Mucosa of descending colon (tissue), 3 donors: ENCODE measurements at regions not wholly inside any gene's neighbourhood (a gene's known extent, or its start where the extent isn't known, plus 50 kb on each side); places are given as distances from the start of the nearest gene placed in this dataset.

Source experiments
- ATAC-seq: fragments of 200-7000 bp; cut with Tn5 transposase; one replicate; pipeline ENCODE4 v1.9.1; 2020; ENCODE audit warnings: mild to moderate bottlenecking, moderate library complexity
- DNase-seq, 3 donors: peaks; one replicate each; pipeline ENCODE4 v3.0.0-alpha.2; 2020
- H3K36me3 ChIP-seq: fragments of 200-600 bp; one replicate; pipeline ENCODE4 v1.8.0; 2021; ENCODE audit warnings: low read depth, mild to moderate bottlenecking
- H3K4me1 ChIP-seq: fragments of 200-600 bp; one replicate; pipeline ENCODE4 v1.8.0; 2021; ENCODE audit warnings: low read depth, mild to moderate bottlenecking
- H3K4me3 ChIP-seq: fragments of 200-600 bp; one replicate; pipeline ENCODE4 v1.8.0; 2021; ENCODE audit warnings: mild to moderate bottlenecking
- H3K9me3 ChIP-seq: fragments of 200-600 bp; one replicate; pipeline ENCODE4 v1.8.0; 2021; ENCODE audit warnings: mild to moderate bottlenecking
- CTCF ChIP-seq: fragments of 200-600 bp; IDR thresholded peaks from one replicate; pipeline ENCODE4 v1.8.0; 2022; ENCODE audit warnings: antibody characterized with exemption, mild to moderate bottlenecking
- intact Hi-C, 2 donors: fragments of 100-400 bp; cut with DNase I in 1 of 2; cut with micrococcal nuclease in 1 of 2; formaldehyde crosslinking; loops; one replicate each; pipeline versions ENCODE4 v1.11.0 to v1.11.1; 2022; cut with DNase I, micrococcal nuclease
- donor health status: DM: no; HTN: no; CAD: no; lungs with moderate emphysema.
- donor health status: DM: no; HTN: no; CAD: no.
- donor health status: DM: no; HTN: yes; CAD: no.

GRCh38 chr3:139870000-139870675 lies 64.8 kb upstream of the CLSTN2 start:
- no peaks in the 10 kb centered on the region for H3K4me1 ChIP-seq
- H3K36me3 ChIP-seq: no peaks in the 10 kb centered on the region
- no peak overlapping the region for H3K4me3 ChIP-seq
- TF ChIP-seq CTCF: no peak
- no peak for DNase-seq
- ATAC-seq: no peak
- intact Hi-C loops: no loop called here
- no peaks in the 10 kb centered on the region for H3K9me3 ChIP-seq

GRCh38 chr3:139868773-139869172 lies 66.2 kb upstream of the CLSTN2 start:
- intact Hi-C loops: no loop called here
- H3K9me3 ChIP-seq: no peaks in the 10 kb centered on the region
- no peaks in the 10 kb centered on the region for H3K4me1 ChIP-seq
- TF ChIP-seq CTCF: no peak
- no peak overlapping the region for H3K4me3 ChIP-seq
- no peak for ATAC-seq
- no peaks in the 10 kb centered on the region for H3K36me3 ChIP-seq
- DNase-seq: no peak

GRCh38 chr3:139848660-139849059 lies 86.3 kb upstream of the CLSTN2 start:
- no peaks in the 10 kb centered on the region for H3K4me1 ChIP-seq
- no peak for ATAC-seq
- no peak for DNase-seq
- H3K4me3 ChIP-seq: no peak overlapping the region
- no peaks in the 10 kb centered on the region for H3K9me3 ChIP-seq
- no peaks in the 10 kb centered on the region for H3K36me3 ChIP-seq
- no peak for TF ChIP-seq CTCF
- intact Hi-C loops: no loop called here

- DNase-seq (no peak), ATAC-seq (no peak)
- H3K4me1 ChIP-seq: no peaks in the 10 kb centered on the region
- H3K9me3 ChIP-seq: no peaks in the 10 kb centered on the region
- intact Hi-C loops: no loop called here
- TF ChIP-seq CTCF: no peak
- H3K4me3 ChIP-seq: no peak overlapping the region
- no peaks in the 10 kb centered on the region for H3K36me3 ChIP-seq
Measured at GRCh38 chr3:139846729-139847128, 88.3 kb upstream of the CLSTN2 start.

- DNase-seq (no peak), ATAC-seq (no peak)
- intact Hi-C loops: no loop called here
- H3K4me1 ChIP-seq: no peaks in the 10 kb centered on the region
- H3K36me3 ChIP-seq: no peaks in the 10 kb centered on the region
- no peaks in the 10 kb centered on the region for H3K9me3 ChIP-seq
- no peak overlapping the region for H3K4me3 ChIP-seq
- TF ChIP-seq CTCF: no peak
Measured at GRCh38 chr3:139839659-139840058, 95.3 kb upstream of the CLSTN2 start.

GRCh38 chr3:139839014-139839413 lies 96.0 kb upstream of the CLSTN2 start:
- DNase-seq (no peak), ATAC-seq (no peak)
- Histone ChIP-seq H3K9me3 (no peaks in the 10 kb centered on the region), H3K4me3 (no peak overlapping the region), H3K4me1 (no peaks in the 10 kb centered on the region), H3K36me3 (no peaks in the 10 kb centered on the region)
- intact Hi-C loops: no loop called here
- no peak for TF ChIP-seq CTCF
